ENCODE measurements at regions not wholly inside any gene's neighbourhood (a gene's known extent, or its start where the extent isn't known, plus 50 kb on each side); places are given as distances from the start of the nearest gene placed in this dataset.

- DNase-seq (ENCODE audit: low read depth): peak; percentile 98
Measured at GRCh38 chr5:84688566-84688965, 303.9 kb upstream of the EDIL3 start.

GRCh38 chr5:84685121-84685894 lies 300.6 kb upstream of the EDIL3 start:
- no peak for DNase-seq (ENCODE audit: low read depth)

- DNase-seq (ENCODE audit: low read depth): no peak
Measured at GRCh38 chr5:84683594-84683993, 298.9 kb upstream of the EDIL3 start.

GRCh38 chr5:84682531-84682930 lies 297.9 kb upstream of the EDIL3 start:
- DNase-seq (ENCODE audit: low read depth): no peak

GRCh38 chr5:84680908-84681307 lies 296.2 kb upstream of the EDIL3 start:
- DNase-seq (ENCODE audit: low read depth): no peak

- no peak for DNase-seq (ENCODE audit: low read depth)
Measured at GRCh38 chr5:84673785-84674184, 289.1 kb upstream of the EDIL3 start.

- no peak for DNase-seq (ENCODE audit: low read depth)
Measured at GRCh38 chr5:84667576-84667975, 282.9 kb upstream of the EDIL3 start.

GRCh38 chr5:84650429-84650828 lies 265.7 kb upstream of the EDIL3 start:
- DNase-seq (ENCODE audit: low read depth): no peak

- no peak for DNase-seq (ENCODE audit: low read depth)
Measured at GRCh38 chr5:84647581-84647980, 262.9 kb upstream of the EDIL3 start.

GRCh38 chr5:84642795-84643194 lies 258.1 kb upstream of the EDIL3 start:
- peak; percentile 60 for DNase-seq (ENCODE audit: low read depth)

GRCh38 chr5:84642324-84642723 lies 257.6 kb upstream of the EDIL3 start:
- DNase-seq (ENCODE audit: low read depth): no peak

GRCh38 chr5:84637662-84638375 lies 253.1 kb upstream of the EDIL3 start:
- DNase-seq (ENCODE audit: low read depth): no peak

- no peak for DNase-seq (ENCODE audit: low read depth)
Measured at GRCh38 chr5:84635235-84636055, 250.8 kb upstream of the EDIL3 start.

GRCh38 chr5:84634256-84634655 lies 249.6 kb upstream of the EDIL3 start:
- DNase-seq (ENCODE audit: low read depth): peak; percentile 55

GRCh38 chr5:84632418-84632817 lies 247.7 kb upstream of the EDIL3 start:
- DNase-seq (ENCODE audit: low read depth): no peak

- DNase-seq (ENCODE audit: low read depth): no peak
Measured at GRCh38 chr5:84628918-84629317, 244.2 kb upstream of the EDIL3 start.

- no peak for DNase-seq (ENCODE audit: low read depth)
Measured at GRCh38 chr5:84623019-84623418, 238.3 kb upstream of the EDIL3 start.

GRCh38 chr5:84622461-84622860 lies 237.8 kb upstream of the EDIL3 start:
- DNase-seq (ENCODE audit: low read depth): no peak

- DNase-seq (ENCODE audit: low read depth): no peak
Measured at GRCh38 chr5:84618262-84618661, 233.6 kb upstream of the EDIL3 start.

GRCh38 chr5:84614906-84615305 lies 230.2 kb upstream of the EDIL3 start:
- no peak for DNase-seq (ENCODE audit: low read depth)

GRCh38 chr5:84606784-84607183 lies 222.1 kb upstream of the EDIL3 start:
- no peak for DNase-seq (ENCODE audit: low read depth)

GRCh38 chr5:84605241-84605640 lies 220.6 kb upstream of the EDIL3 start:
- no peak for DNase-seq (ENCODE audit: low read depth)

Data from HT1080 (cell line).